H9 (cell line): ENCODE measurements at regions not wholly inside any gene's neighbourhood (a gene's known extent, or its start where the extent isn't known, plus 50 kb on each side); places are given as distances from the start of the nearest gene placed in this dataset.

Experiments
- DNase-seq: peaks from one replicate; pipeline ENCODE4 v3.0.0-alpha.2; 2017
- H2AFZ ChIP-seq: one replicate; pipeline ENCODE4 v1.6.1; 2013; ENCODE audit warnings: mild to moderate bottlenecking, low read length, control low read depth, moderate library complexity
- H2AK5ac ChIP-seq: 2 replicates; pipeline ENCODE4 v1.6.1; 2013; ENCODE audit warnings: low read length, control low read depth, mixed read lengths; ENCODE audit not compliant: insufficient read length
- H2BK120ac ChIP-seq: one replicate; pipeline ENCODE4 v1.6.1; 2013; ENCODE audit warnings: low read depth, mild to moderate bottlenecking, low read length, control low read depth, inconsistent platforms; ENCODE audit not compliant: poor library complexity, severe bottlenecking
- H2BK12ac ChIP-seq: 2 replicates; pipeline ENCODE4 v1.6.1; 2013; ENCODE audit warnings: low read length, control low read depth, mixed read lengths, low read depth; ENCODE audit not compliant: insufficient read length
- H2BK15ac ChIP-seq: 2 replicates; pipeline ENCODE4 v1.6.1; 2013; ENCODE audit warnings: low read depth, low read length, control low read depth
- H2BK20ac ChIP-seq: one replicate; pipeline ENCODE4 v1.6.1; 2013; ENCODE audit warnings: low read depth, mild to moderate bottlenecking, low read length, control low read depth, inconsistent platforms; ENCODE audit not compliant: poor library complexity, severe bottlenecking
- H2BK5ac ChIP-seq: 2 replicates; pipeline ENCODE4 v1.6.1; 2013; ENCODE audit warnings: low read length, control low read depth, mixed read lengths; ENCODE audit not compliant: insufficient read length
- H3K14ac ChIP-seq: 2 replicates; pipeline ENCODE4 v1.6.1; 2013; ENCODE audit warnings: low read length, control low read depth; ENCODE audit not compliant: insufficient read depth
- H3K18ac ChIP-seq: 2 replicates; pipeline ENCODE4 v1.6.1; 2013; ENCODE audit warnings: low read depth, mild to moderate bottlenecking, mixed read lengths, low read length, control low read depth; ENCODE audit not compliant: insufficient read length
- H3K23ac ChIP-seq: 2 replicates; pipeline ENCODE4 v1.6.1; 2013; ENCODE audit warnings: low read length, control low read depth, mixed read lengths, low read depth; ENCODE audit not compliant: insufficient read length
- H3K23me2 ChIP-seq: 2 replicates; pipeline ENCODE4 v1.6.1; 2013; ENCODE audit warnings: low read depth, mild to moderate bottlenecking, mixed read lengths, low read length, control low read depth; ENCODE audit not compliant: insufficient read length, poor library complexity, severe bottlenecking
- H3K27ac ChIP-seq: 2 replicates; pipeline ENCODE4 v1.5.1; 2013; ENCODE audit warnings: low read length, control low read depth, mixed read lengths, low read depth; ENCODE audit not compliant: insufficient read length
- H3K27me3 ChIP-seq: 2 replicates; pipeline ENCODE4 v1.6.1; 2013; ENCODE audit warnings: low read length, control low read depth, inconsistent platforms; ENCODE audit not compliant: insufficient read depth
- H3K4ac ChIP-seq: 2 replicates; pipeline ENCODE4 v1.6.1; 2013; ENCODE audit warnings: low read depth, mild to moderate bottlenecking, control low read depth, inconsistent platforms, low read length, moderate library complexity
- H3K4me1 ChIP-seq: 2 replicates; pipeline ENCODE4 v1.6.1; 2013; ENCODE audit warnings: low read length, control low read depth, inconsistent platforms; ENCODE audit not compliant: insufficient read depth
- H3K4me2 ChIP-seq: 2 replicates; pipeline ENCODE4 v1.6.1; 2013; ENCODE audit warnings: low read length, control low read depth, mixed read lengths; ENCODE audit not compliant: insufficient read length, insufficient read depth
- H3K56ac ChIP-seq: 2 replicates; pipeline ENCODE4 v1.6.1; 2013; ENCODE audit warnings: low read depth, mild to moderate bottlenecking, mixed read lengths, low read length, control low read depth; ENCODE audit not compliant: insufficient read length
- H3K79me1 ChIP-seq: 2 replicates; pipeline ENCODE4 v1.6.1; 2013; ENCODE audit warnings: low read depth, mild to moderate bottlenecking, moderate library complexity, low read length, control low read depth, inconsistent platforms; ENCODE audit not compliant: insufficient read depth, poor library complexity, severe bottlenecking
- H3K79me2 ChIP-seq: 2 replicates; pipeline ENCODE4 v1.6.1; 2013; ENCODE audit warnings: low read length, control low read depth, inconsistent platforms; ENCODE audit not compliant: insufficient read depth
- H3K9ac ChIP-seq: 2 replicates; pipeline ENCODE4 v1.6.1; 2013; ENCODE audit warnings: low read length, control low read depth, mixed read lengths; ENCODE audit not compliant: insufficient read length; ENCODE audit errors: extremely low read depth
- H3K9me3 ChIP-seq: one replicate; pipeline ENCODE4 v1.6.1; 2013; ENCODE audit warnings: low read depth, low read length, inconsistent platforms; ENCODE audit not compliant: control insufficient read depth
- H3T11ph ChIP-seq: one replicate; pipeline ENCODE4 v1.6.1; 2013; ENCODE audit warnings: mild to moderate bottlenecking, low read length, control low read depth, inconsistent platforms
- H4K20me1 ChIP-seq: one replicate; pipeline ENCODE4 v1.6.1; 2013; ENCODE audit not compliant: control insufficient read depth, insufficient read length, insufficient read depth
- H4K5ac ChIP-seq: 2 replicates; pipeline ENCODE4 v1.6.1; 2013; ENCODE audit warnings: low read depth, mild to moderate bottlenecking, mixed read lengths, low read length, control low read depth; ENCODE audit not compliant: insufficient read length
- H4K8ac ChIP-seq: replicated peaks from 2 replicates; pipeline ENCODE4 v1.6.1; 2013; ENCODE audit warnings: low read length, control low read depth, mixed read lengths, low read depth; ENCODE audit not compliant: insufficient read length
- H4K91ac ChIP-seq: 2 replicates; pipeline ENCODE4 v1.6.1; 2013; ENCODE audit warnings: low read depth, mild to moderate bottlenecking, moderate library complexity, mixed read lengths, low read length, control low read depth; ENCODE audit not compliant: insufficient read length
- H3K27ac Mint-ChIP-seq, 3 experiments: 2 replicates in 2 of 3; 3 replicates in 1 of 3; pipeline ENCODE4 v1.8.0; 2020 to 2021; ENCODE audit warnings: mixed read lengths in 3 of 3, mild to moderate bottlenecking in 1 of 3, moderate library complexity in 1 of 3
- H3K27me3 Mint-ChIP-seq: 2 replicates; pipeline ENCODE4 v1.8.0; 2021; ENCODE audit warnings: low read depth, mild to moderate bottlenecking, moderate library complexity, mixed read lengths
- H3K36me3 Mint-ChIP-seq, 3 experiments: 2 replicates in 2 of 3; 3 replicates in 1 of 3; pipeline ENCODE4 v1.8.0; 2020 to 2021; ENCODE audit warnings: low read depth in 3 of 3, mixed read lengths in 3 of 3; ENCODE audit not compliant: insufficient read depth in 1 of 3
- H3K4me1 Mint-ChIP-seq, 2 experiments: 2 replicates each; pipeline ENCODE4 v1.8.0; 2020; ENCODE audit warnings: mixed read lengths in 2 of 2
- H3K4me3 Mint-ChIP-seq, 2 experiments: 2 replicates in 1 of 2; 3 replicates in 1 of 2; pipeline ENCODE4 v1.8.0; 2020 to 2021; ENCODE audit warnings: mild to moderate bottlenecking in 2 of 2, mixed read lengths in 2 of 2, moderate library complexity in 1 of 2
- H3K9me3 Mint-ChIP-seq, 2 experiments: 2 replicates in 1 of 2; 3 replicates in 1 of 2; pipeline ENCODE4 v1.8.0; 2020; ENCODE audit warnings: mild to moderate bottlenecking in 2 of 2, mixed read lengths in 2 of 2, moderate library complexity in 1 of 2
- WGBS: extraction: QIAGEN DNeasy Blood & Tissue Kit; methylation state at CpG from one replicate; pipeline ENCODE4 v1.1.7; 2013; ENCODE audit warnings: missing lambda C conversion rate, low lambda C conversion rate, mixed read lengths; ENCODE audit not compliant: insufficient read length; ENCODE audit errors: extremely low coverage; 5-methylcytosine and 5-hydroxymethylcytosine counted together
- TF ChIP-seq, protein P1 (sequence below): fragments of 200-600 bp; sonication (generic); conservative IDR thresholded peaks from 3 replicates; pipeline ENCODE4 v1.8.0; 2021; ENCODE audit warnings: antibody characterized with exemption, mild to moderate bottlenecking

DNA sequence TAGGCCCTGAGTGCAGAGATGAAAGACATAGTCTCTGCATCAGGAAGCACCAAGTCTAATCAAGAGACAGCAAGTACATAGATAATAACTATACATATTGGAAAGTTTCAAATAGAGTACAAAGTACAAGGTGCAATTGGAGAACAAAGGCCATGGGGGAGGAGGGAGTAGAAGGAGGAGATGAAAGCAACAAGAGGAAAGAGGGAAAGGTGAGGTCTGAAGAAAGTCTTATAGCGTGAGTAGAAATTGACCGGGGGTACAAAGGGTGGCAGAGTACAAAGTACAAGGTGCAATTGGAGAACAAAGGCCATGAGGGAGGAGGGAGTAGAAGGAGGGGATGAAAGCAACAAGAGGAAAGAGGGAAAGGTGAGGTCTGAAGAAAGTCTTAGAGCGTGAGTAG, 244.2 kb upstream of the JUN start:
- H3K23ac ChIP-seq: no peak overlapping the region
- no peaks in the 10 kb centered on the region for H3K36me3 Mint-ChIP-seq
- H3K18ac ChIP-seq: no peak overlapping the region
- H3K56ac ChIP-seq: no peak overlapping the region
- H3K79me1 ChIP-seq: no peaks in the 10 kb centered on the region
- H2BK5ac ChIP-seq: no peak overlapping the region
- H3K4me1 ChIP-seq: no peaks in the 10 kb centered on the region; the same call in 1 of the 2 replicates
- H3K23me2 ChIP-seq: no peaks in the 10 kb centered on the region
- no peak overlapping the region for H4K8ac ChIP-seq
- H4K5ac ChIP-seq: no peak overlapping the region
- DNase-seq: no peak
- no peak overlapping the region for H2BK20ac ChIP-seq
- H3K79me2 ChIP-seq: no peaks in the 10 kb centered on the region
- peaks cover 1% of the 10 kb centered on the region; the same call in 1 of the 2 replicates for H3K27me3 Mint-ChIP-seq
- no peaks in the 10 kb centered on the region for H3K4me1 Mint-ChIP-seq
- H3K9ac ChIP-seq: no peak overlapping the region
- H3K9me3 ChIP-seq: no peaks in the 10 kb centered on the region
- H4K20me1 ChIP-seq: no peaks in the 10 kb centered on the region
- TF ChIP-seq, protein P1, sequence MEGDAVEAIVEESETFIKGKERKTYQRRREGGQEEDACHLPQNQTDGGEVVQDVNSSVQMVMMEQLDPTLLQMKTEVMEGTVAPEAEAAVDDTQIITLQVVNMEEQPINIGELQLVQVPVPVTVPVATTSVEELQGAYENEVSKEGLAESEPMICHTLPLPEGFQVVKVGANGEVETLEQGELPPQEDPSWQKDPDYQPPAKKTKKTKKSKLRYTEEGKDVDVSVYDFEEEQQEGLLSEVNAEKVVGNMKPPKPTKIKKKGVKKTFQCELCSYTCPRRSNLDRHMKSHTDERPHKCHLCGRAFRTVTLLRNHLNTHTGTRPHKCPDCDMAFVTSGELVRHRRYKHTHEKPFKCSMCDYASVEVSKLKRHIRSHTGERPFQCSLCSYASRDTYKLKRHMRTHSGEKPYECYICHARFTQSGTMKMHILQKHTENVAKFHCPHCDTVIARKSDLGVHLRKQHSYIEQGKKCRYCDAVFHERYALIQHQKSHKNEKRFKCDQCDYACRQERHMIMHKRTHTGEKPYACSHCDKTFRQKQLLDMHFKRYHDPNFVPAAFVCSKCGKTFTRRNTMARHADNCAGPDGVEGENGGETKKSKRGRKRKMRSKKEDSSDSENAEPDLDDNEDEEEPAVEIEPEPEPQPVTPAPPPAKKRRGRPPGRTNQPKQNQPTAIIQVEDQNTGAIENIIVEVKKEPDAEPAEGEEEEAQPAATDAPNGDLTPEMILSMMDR: no peak
- H3K4me3 Mint-ChIP-seq: no peak overlapping the region
- H3K14ac ChIP-seq: no peak overlapping the region
- no peak overlapping the region for H2AFZ ChIP-seq
- H2BK120ac ChIP-seq: no peak overlapping the region
- H3T11ph ChIP-seq: no peak overlapping the region
- no peak overlapping the region for H2BK12ac ChIP-seq
- no peak overlapping the region for H3K27ac Mint-ChIP-seq
- no peak overlapping the region for H3K4ac ChIP-seq
- no peak overlapping the region for H4K91ac ChIP-seq
- H3K4me2 ChIP-seq: no peak overlapping the region
- no peak overlapping the region for H3K27ac ChIP-seq
- H3K27me3 ChIP-seq: no peaks in the 10 kb centered on the region
- no peaks in the 10 kb centered on the region for H3K9me3 Mint-ChIP-seq
- no CpG with 5 or more reads among the region's 3 CpGs for WGBS
- H2BK15ac ChIP-seq: no peak overlapping the region
- H2AK5ac ChIP-seq: no peak overlapping the region
